Ovary (tissue), 3 donors: ENCODE measurements at regions not wholly inside any gene's neighbourhood (a gene's known extent, or its start where the extent isn't known, plus 50 kb on each side); places are given as distances from the start of the nearest gene placed in this dataset.

Source experiments
- EP300 ChIP-seq: sonication (generic); formaldehyde crosslinking; IDR thresholded peaks from one replicate; pipeline ENCODE4 v1.6.1; 2017; ENCODE audit warnings: antibody characterized with exemption
- POLR2A ChIP-seq: fragments of 450-650 bp; IDR thresholded peaks from one replicate; pipeline ENCODE4 v1.6.1; 2017; ENCODE audit warnings: antibody characterized with exemption, mild to moderate bottlenecking, moderate library complexity
- TF ChIP-seq, protein P1 (sequence below), 3 donors: fragments of 450-650 bp in 2 of 3; fragments of 200-600 bp in 1 of 3; IDR thresholded peaks; one replicate each; pipeline versions ENCODE4 v1.5.1 to v1.8.0; 2016 to 2022; ENCODE audit warnings: antibody characterized with exemption in 3 of 3, mild to moderate bottlenecking in 1 of 3
- donor health status: DM: no; HTN: no; CAD: no.

- TF ChIP-seq, protein P1, sequence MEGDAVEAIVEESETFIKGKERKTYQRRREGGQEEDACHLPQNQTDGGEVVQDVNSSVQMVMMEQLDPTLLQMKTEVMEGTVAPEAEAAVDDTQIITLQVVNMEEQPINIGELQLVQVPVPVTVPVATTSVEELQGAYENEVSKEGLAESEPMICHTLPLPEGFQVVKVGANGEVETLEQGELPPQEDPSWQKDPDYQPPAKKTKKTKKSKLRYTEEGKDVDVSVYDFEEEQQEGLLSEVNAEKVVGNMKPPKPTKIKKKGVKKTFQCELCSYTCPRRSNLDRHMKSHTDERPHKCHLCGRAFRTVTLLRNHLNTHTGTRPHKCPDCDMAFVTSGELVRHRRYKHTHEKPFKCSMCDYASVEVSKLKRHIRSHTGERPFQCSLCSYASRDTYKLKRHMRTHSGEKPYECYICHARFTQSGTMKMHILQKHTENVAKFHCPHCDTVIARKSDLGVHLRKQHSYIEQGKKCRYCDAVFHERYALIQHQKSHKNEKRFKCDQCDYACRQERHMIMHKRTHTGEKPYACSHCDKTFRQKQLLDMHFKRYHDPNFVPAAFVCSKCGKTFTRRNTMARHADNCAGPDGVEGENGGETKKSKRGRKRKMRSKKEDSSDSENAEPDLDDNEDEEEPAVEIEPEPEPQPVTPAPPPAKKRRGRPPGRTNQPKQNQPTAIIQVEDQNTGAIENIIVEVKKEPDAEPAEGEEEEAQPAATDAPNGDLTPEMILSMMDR (IDR thresholded peaks at IDR 0.05): no peak
- TF ChIP-seq EP300: no peak
- no peak for TF ChIP-seq POLR2A
Measured at GRCh38 chr1:232547938-232548484, 81.9 kb downstream of the SIPA1L2 start.
